CD4-positive, alpha-beta T cell (primary cell): ENCODE measurements at regions not wholly inside any gene's neighbourhood (a gene's known extent, or its start where the extent isn't known, plus 50 kb on each side); places are given as distances from the start of the nearest gene placed in this dataset.

ENCODE experiments used
- ATAC-seq: fragments of 200-7000 bp; cut with Tn5 transposase; one replicate; pipeline ENCODE4 v1.10.0; 2022; ENCODE audit warnings: mild to moderate bottlenecking; ENCODE audit not compliant: poor library complexity
- CTCF ChIA-PET: fragments of 350-600 bp; sonication (Branson Sonifier 250); formaldehyde crosslinking; loops from one replicate; lab custom pipeline; 2021; ENCODE audit warnings: antibody characterized with exemption, inconsistent platforms; lab: Charles Lee
- POLR2A ChIA-PET: fragments of 350-600 bp; sonication (Branson Sonifier 250); formaldehyde crosslinking; loops from one replicate; lab custom pipeline; 2021; ENCODE audit warnings: antibody characterized with exemption, inconsistent platforms; lab: Charles Lee
- DNase-seq, 14 experiments: peaks; one replicate each; pipeline ENCODE4 v3.0.0-alpha.2; 2013 to 2020; ENCODE audit warnings: mixed read lengths in 2 of 14
- H3K27ac ChIP-seq, 2 donors: one replicate each; pipeline versions ENCODE4 v1.5.1 to v1.7.0; 2013; ENCODE audit warnings: low read length in 2 of 2, low read depth in 1 of 2, mild to moderate bottlenecking in 1 of 2
- H3K27me3 ChIP-seq, 2 experiments: 1 replicate in 1 of 2; 2 replicates in 1 of 2; pipeline versions ENCODE4 v1.6.1 to v1.7.0; 2013; ENCODE audit warnings: low read length in 2 of 2, control low read depth in 1 of 2, mild to moderate bottlenecking in 1 of 2, moderate library complexity in 1 of 2; ENCODE audit not compliant: insufficient read depth in 2 of 2, control insufficient read depth in 1 of 2
- H3K36me3 ChIP-seq: one replicate; pipeline ENCODE4 v1.6.1; 2013; ENCODE audit warnings: low read length, control low read depth; ENCODE audit not compliant: insufficient read depth
- H3K4me1 ChIP-seq: one replicate; pipeline ENCODE4 v1.6.1; 2013; ENCODE audit warnings: low read length, control low read depth; ENCODE audit not compliant: insufficient read depth
- H3K4me3 ChIP-seq: one replicate; pipeline ENCODE4 v1.5.1; 2013; ENCODE audit warnings: mild to moderate bottlenecking, low read length, moderate library complexity
- H3K9me3 ChIP-seq, 2 experiments: 1 replicate in 1 of 2; 2 replicates in 1 of 2; pipeline versions ENCODE4 v1.6.1 to v1.7.0; 2013; ENCODE audit warnings: low read length in 2 of 2, mild to moderate bottlenecking in 2 of 2, control low read depth in 1 of 2, moderate library complexity in 1 of 2; ENCODE audit not compliant: control insufficient read depth in 1 of 2, insufficient read depth in 1 of 2
- H3K27ac Mint-ChIP-seq: one replicate; pipeline ENCODE4 v1.8.0; 2020; ENCODE audit warnings: mixed read lengths
- H3K27me3 Mint-ChIP-seq: one replicate; pipeline ENCODE4 v1.8.0; 2021; ENCODE audit warnings: mixed read lengths
- H3K36me3 Mint-ChIP-seq: one replicate; pipeline ENCODE4 v1.8.0; 2021; ENCODE audit warnings: low read depth, mixed read lengths
- H3K4me1 Mint-ChIP-seq: one replicate; pipeline ENCODE4 v1.8.0; 2021; ENCODE audit warnings: low read depth, mixed read lengths
- H3K4me3 Mint-ChIP-seq: one replicate; pipeline ENCODE4 v1.8.0; 2020; ENCODE audit warnings: mild to moderate bottlenecking, mixed read lengths
- H3K9me3 Mint-ChIP-seq: one replicate; pipeline ENCODE4 v1.8.0; 2020; ENCODE audit warnings: mixed read lengths
- CTCF ChIP-seq: fragments of 200-600 bp; IDR thresholded peaks from one replicate; pipeline ENCODE4 v1.8.0; 2022; ENCODE audit warnings: antibody characterized with exemption, mild to moderate bottlenecking
- intact Hi-C, 2 experiments: fragments of 100-400 bp; cut with DNase I in 1 of 2; cut with micrococcal nuclease in 1 of 2; formaldehyde crosslinking; loops; one replicate each; pipeline versions ENCODE4 v1.15.1 to v1.9.0; 2023 to 2025; cut with DNase I, micrococcal nuclease

- no peak for DNase-seq
- Histone ChIP-seq H3K27me3 (no peaks in the 10 kb centered on the region), H3K4me1 (no peaks in the 10 kb centered on the region), H3K36me3 (no peaks in the 10 kb centered on the region), H3K27ac (no peak overlapping the region), H3K4me3 (no peak overlapping the region), H3K9me3 (peaks cover 0 to 26% of the 10 kb centered on the region in 2 experiments)
- no peaks in the 10 kb centered on the region for H3K9me3 Mint-ChIP-seq
- CTCF ChIA-PET: no interaction called here
- no peak overlapping the region for H3K27ac Mint-ChIP-seq
- H3K4me3 Mint-ChIP-seq: no peak overlapping the region
- POLR2A ChIA-PET: no interaction called here
- no peaks in the 10 kb centered on the region for H3K36me3 Mint-ChIP-seq
- intact Hi-C loops: no loop called here
- H3K27me3 Mint-ChIP-seq: no peaks in the 10 kb centered on the region
- ATAC-seq: no peak
- no peaks in the 10 kb centered on the region for H3K4me1 Mint-ChIP-seq
- TF ChIP-seq CTCF: no peak
These were observed 93.6 kb upstream of the CIBAR2 start for GRCh38 chr16:85205747-85206471.

DNA sequence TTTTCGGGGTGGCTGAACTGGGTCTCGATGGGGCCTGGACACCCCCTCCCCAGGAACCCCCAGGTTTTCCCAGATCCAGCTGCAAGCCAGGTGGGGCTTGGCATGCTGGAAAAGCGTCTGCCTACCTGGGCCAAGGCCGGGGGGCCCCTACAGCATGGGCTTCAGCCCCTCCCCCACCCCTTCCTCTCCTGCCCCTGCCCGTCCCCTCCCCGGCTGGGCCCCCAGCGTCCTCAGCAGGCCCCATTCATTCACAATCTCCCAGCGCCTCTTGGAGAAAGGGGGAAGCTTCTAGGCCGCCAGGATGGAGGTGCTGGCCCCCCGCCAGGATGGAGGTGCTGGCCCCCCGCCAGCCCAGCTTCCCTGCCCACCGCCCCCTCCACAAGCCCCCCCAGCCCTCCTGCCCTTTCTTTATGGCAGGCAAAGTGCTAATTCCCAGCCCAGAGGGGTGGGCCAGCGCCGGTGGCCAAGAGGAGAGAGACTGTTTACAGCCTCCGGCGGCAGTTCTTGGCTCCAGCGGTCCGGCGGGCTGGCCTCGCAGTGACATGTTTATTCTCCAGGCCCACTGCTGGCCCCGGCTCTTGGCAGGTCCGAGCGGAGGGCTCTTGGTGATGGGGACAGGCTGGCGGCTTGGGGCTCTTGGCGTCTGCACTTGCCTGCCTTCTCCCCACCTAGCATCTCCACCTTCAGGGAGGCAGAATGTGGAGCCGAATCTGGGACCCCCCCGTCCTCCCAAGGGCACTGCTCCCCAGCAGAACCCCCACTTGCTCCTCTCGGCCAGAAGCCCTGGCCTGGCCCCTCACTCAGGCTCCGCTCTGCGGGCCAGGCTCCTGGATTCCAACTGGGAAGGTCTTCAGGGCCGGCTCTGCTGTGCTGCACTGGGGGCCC, 94.4 kb upstream of the CIBAR2 start:
- Mint-ChIP-seq H3K27ac (no peak overlapping the region), H3K9me3 (no peaks in the 10 kb centered on the region), H3K27me3 (no peaks in the 10 kb centered on the region), H3K4me1 (no peaks in the 10 kb centered on the region), H3K4me3 (no peak overlapping the region), H3K36me3 (no peaks in the 10 kb centered on the region)
- no peak overlapping the region for H3K4me3 ChIP-seq
- no peaks in the 10 kb centered on the region for H3K27me3 ChIP-seq
- ATAC-seq (no peak), DNase-seq (no peak)
- H3K4me1 ChIP-seq: no peaks in the 10 kb centered on the region
- no peaks in the 10 kb centered on the region for H3K36me3 ChIP-seq
- CTCF ChIA-PET: no interaction called here
- intact Hi-C loops: no loop called here
- POLR2A ChIA-PET: no interaction called here
- TF ChIP-seq CTCF: no peak
- no peak overlapping the region for H3K27ac ChIP-seq
- peaks cover 0 to 26% of the 10 kb centered on the region in 2 experiments for H3K9me3 ChIP-seq

DNA sequence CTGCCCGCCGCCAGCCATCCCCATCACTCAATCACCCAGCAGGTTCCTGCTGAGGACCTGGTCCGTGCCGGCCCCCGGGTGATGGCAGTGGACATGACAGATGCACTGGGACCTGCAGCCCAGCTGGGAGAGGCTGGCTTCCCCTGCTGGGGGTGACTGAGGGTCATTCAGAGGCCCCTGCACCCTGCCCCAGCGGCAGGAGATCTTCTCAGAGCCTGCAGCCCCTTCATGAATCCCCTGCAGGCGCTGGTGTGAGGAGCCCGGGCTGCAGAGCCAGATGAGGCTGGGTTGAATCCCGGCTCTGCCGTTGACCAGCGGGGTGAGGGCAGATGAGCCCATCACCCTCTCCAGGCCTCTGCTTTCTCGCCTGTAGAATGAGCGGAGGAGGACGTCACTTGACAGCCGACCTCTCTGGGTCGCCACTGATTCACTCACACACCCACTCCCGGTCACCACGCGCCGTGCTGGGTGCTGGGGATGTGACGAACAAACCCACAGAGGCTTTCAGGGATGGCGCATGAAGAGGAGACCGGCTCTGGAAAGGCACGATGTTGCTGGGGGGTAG, 95.2 kb upstream of the CIBAR2 start:
- H3K4me1 Mint-ChIP-seq: no peaks in the 10 kb centered on the region
- no peaks in the 10 kb centered on the region for H3K36me3 Mint-ChIP-seq
- Histone ChIP-seq H3K9me3 (peaks cover 0 to 26% of the 10 kb centered on the region in 2 experiments), H3K36me3 (no peaks in the 10 kb centered on the region), H3K27ac (no peak overlapping the region), H3K27me3 (no peaks in the 10 kb centered on the region), H3K4me1 (no peaks in the 10 kb centered on the region), H3K4me3 (no peak overlapping the region)
- TF ChIP-seq CTCF: no peak
- H3K27me3 Mint-ChIP-seq: no peaks in the 10 kb centered on the region
- intact Hi-C loops: no loop called here
- H3K9me3 Mint-ChIP-seq: no peaks in the 10 kb centered on the region
- no peak overlapping the region for H3K4me3 Mint-ChIP-seq
- ATAC-seq (no peak), DNase-seq (no peak)
- ChIA-PET CTCF (no interaction called here), POLR2A (no interaction called here)
- no peak overlapping the region for H3K27ac Mint-ChIP-seq
